Neuronal stem cell (in vitro differentiated cells): ENCODE measurements at regions not wholly inside any gene's neighbourhood (a gene's known extent, or its start where the extent isn't known, plus 50 kb on each side); places are given as distances from the start of the nearest gene placed in this dataset.

Experiments
- DNase-seq: peaks from one replicate; pipeline ENCODE4 v3.0.0-alpha.2; 2013; ENCODE audit warnings: low spot score
- H2AFZ ChIP-seq: one replicate; pipeline ENCODE4 v1.6.1; 2013; ENCODE audit warnings: mild to moderate bottlenecking, low read length, inconsistent platforms
- H2AK5ac ChIP-seq: 2 replicates; pipeline ENCODE4 v1.6.1; 2013; ENCODE audit warnings: low read depth, mild to moderate bottlenecking, inconsistent platforms, low read length, moderate library complexity, mixed read lengths
- H2BK120ac ChIP-seq: 2 replicates; pipeline ENCODE4 v1.6.1; 2013; ENCODE audit warnings: low read depth, mild to moderate bottlenecking, inconsistent platforms, low read length, moderate library complexity, mixed read lengths
- H2BK12ac ChIP-seq: one replicate; pipeline ENCODE4 v1.6.1; 2013; ENCODE audit warnings: low read length, inconsistent platforms
- H2BK15ac ChIP-seq: 2 replicates; pipeline ENCODE4 v1.6.1; 2013; ENCODE audit warnings: mild to moderate bottlenecking, low read length, inconsistent platforms, mixed read lengths
- H2BK5ac ChIP-seq: one replicate; pipeline ENCODE4 v1.6.1; 2013; ENCODE audit warnings: inconsistent platforms, mild to moderate bottlenecking, low read length, moderate library complexity
- H3K14ac ChIP-seq: one replicate; pipeline ENCODE4 v1.6.1; 2013; ENCODE audit warnings: low read length, inconsistent platforms
- H3K18ac ChIP-seq: 2 replicates; pipeline ENCODE4 v1.6.1; 2013; ENCODE audit warnings: low read length, inconsistent platforms
- H3K23ac ChIP-seq: 2 replicates; pipeline ENCODE4 v1.6.1; 2013; ENCODE audit warnings: low read depth, mild to moderate bottlenecking, mixed read lengths, low read length, inconsistent platforms; ENCODE audit not compliant: poor library complexity
- H3K27ac ChIP-seq: replicated peaks from 3 replicates; pipeline ENCODE4 v1.5.1; 2013; ENCODE audit warnings: low read length, inconsistent platforms
- H3K27me3 ChIP-seq, 3 experiments: 2 replicates each; pipeline ENCODE4 v1.6.1; 2013; ENCODE audit warnings: low read length in 3 of 3, mild to moderate bottlenecking in 2 of 3, inconsistent platforms in 1 of 3, low read depth in 1 of 3, mixed read lengths in 1 of 3, moderate library complexity in 1 of 3; ENCODE audit not compliant: control insufficient read depth in 3 of 3, insufficient read depth in 3 of 3
- H3K36me3 ChIP-seq, 2 donors: replicated peaks in 1 of 2; 2 replicates each; pipeline ENCODE4 v1.6.1; 2013; ENCODE audit warnings: low read length in 2 of 2; ENCODE audit not compliant: control insufficient read depth in 2 of 2, insufficient read depth in 2 of 2
- H3K4ac ChIP-seq: 2 replicates; pipeline ENCODE4 v1.6.1; 2013; ENCODE audit warnings: inconsistent platforms, mild to moderate bottlenecking, low read length, moderate library complexity
- H3K4me1 ChIP-seq, 2 donors: 1 replicate in 1 of 2; 2 replicates in 1 of 2; pipeline ENCODE4 v1.6.1; 2013; ENCODE audit warnings: low read length in 2 of 2, low read depth in 1 of 2; ENCODE audit not compliant: control insufficient read depth in 2 of 2, insufficient read depth in 1 of 2
- H3K4me2 ChIP-seq: one replicate; pipeline ENCODE4 v1.6.1; 2013; ENCODE audit warnings: mild to moderate bottlenecking, low read length, inconsistent platforms; ENCODE audit not compliant: insufficient read depth, poor library complexity, severe bottlenecking
- H3K4me3 ChIP-seq, 2 donors: 2 replicates each; pipeline ENCODE4 v1.5.1; 2013; ENCODE audit warnings: low read length in 2 of 2, mild to moderate bottlenecking in 2 of 2, inconsistent platforms in 1 of 2, moderate library complexity in 1 of 2
- H3K79me1 ChIP-seq: one replicate; pipeline ENCODE4 v1.6.1; 2013; ENCODE audit warnings: low read depth, mild to moderate bottlenecking, inconsistent platforms, low read length, moderate library complexity
- H3K9ac ChIP-seq: one replicate; pipeline ENCODE4 v1.6.1; 2013; ENCODE audit warnings: mild to moderate bottlenecking, low read depth, low read length, inconsistent platforms; ENCODE audit not compliant: poor library complexity
- H3K9me3 ChIP-seq, 2 donors: replicated peaks in 1 of 2; 2 replicates each; pipeline versions ENCODE3 to v1.6.1; 2013; ENCODE audit warnings: low read length in 2 of 2, mild to moderate bottlenecking in 2 of 2, inconsistent platforms in 1 of 2, low read depth in 1 of 2, mixed read lengths in 1 of 2, moderate library complexity in 1 of 2; ENCODE audit not compliant: control insufficient read depth in 2 of 2, insufficient read depth in 1 of 2
- H4K8ac ChIP-seq: one replicate; pipeline ENCODE4 v1.6.1; 2013; ENCODE audit warnings: low read depth, mild to moderate bottlenecking, inconsistent platforms, low read length, moderate library complexity
- H4K91ac ChIP-seq: one replicate; pipeline ENCODE4 v1.6.1; 2013; ENCODE audit warnings: low read length, low read depth, mild to moderate bottlenecking, inconsistent platforms; ENCODE audit not compliant: poor library complexity
- WGBS, 2 donors: extraction: QIAGEN DNeasy Blood & Tissue Kit; methylation state at CpG; one replicate each; pipeline ENCODE4 v1.1.7; 2013; ENCODE audit warnings: missing lambda C conversion rate in 2 of 2, mixed read lengths in 1 of 2; ENCODE audit not compliant: insufficient read length in 2 of 2, insufficient replicate concordance in 1 of 2; ENCODE audit errors: extremely low coverage in 2 of 2; 5-methylcytosine and 5-hydroxymethylcytosine counted together

- Histone ChIP-seq H3K9me3 (no peaks in the 10 kb centered on the region), H2AFZ (no peak overlapping the region), H3K4me3 (no peak overlapping the region), H3K79me1 (no peaks in the 10 kb centered on the region), H2BK12ac (no peak overlapping the region), H2BK15ac (no peak overlapping the region), H2BK120ac (no peak overlapping the region), H3K23ac (no peak overlapping the region), H3K4me2 (no peak overlapping the region), H3K4me1 (peaks cover 0 to 1% of the 10 kb centered on the region in 2 donors), H3K36me3 (no peaks in the 10 kb centered on the region), H3K27me3 (no peaks in the 10 kb centered on the region), H4K8ac (no peak overlapping the region), H3K27ac (no peak overlapping the region), H2AK5ac (no peak overlapping the region), H3K18ac (no peak overlapping the region), H4K91ac (no peak overlapping the region), H3K14ac (no peak overlapping the region), H3K4ac (no peak overlapping the region), H2BK5ac (no peak overlapping the region), H3K9ac (no peak overlapping the region)
- WGBS, 2 donors = no CpG with 5 or more reads among the region's 2 CpGs
- DNase-seq = no peak
Measured at GRCh38 chr2:66875941-66876462, 441.1 kb downstream of the MEIS1 start.

GRCh38 chr2:66885775-66886383, 451.0 kb downstream of the MEIS1 start:
- no peak overlapping the region for H2AK5ac ChIP-seq
- H3K79me1 ChIP-seq = no peaks in the 10 kb centered on the region
- no peak overlapping the region for H2BK120ac ChIP-seq
- no peak overlapping the region for H3K27ac ChIP-seq
- no peak overlapping the region for H2BK15ac ChIP-seq
- H3K4me1 ChIP-seq = peaks cover 0 to 2% of the 10 kb centered on the region in 2 donors
- H3K4me2 ChIP-seq = no peak overlapping the region
- H3K9ac ChIP-seq = no peak overlapping the region
- H2AFZ ChIP-seq = no peak overlapping the region
- H2BK12ac ChIP-seq = no peak overlapping the region
- H3K23ac ChIP-seq = no peak overlapping the region
- no peak overlapping the region for H3K4me3 ChIP-seq
- no peak overlapping the region for H3K14ac ChIP-seq
- H2BK5ac ChIP-seq = no peak overlapping the region
- WGBS, 2 donors = no CpG with 5 or more reads among the region's 2 CpGs
- H3K36me3 ChIP-seq = no peaks in the 10 kb centered on the region
- no peak overlapping the region for H4K91ac ChIP-seq
- no peak overlapping the region for H4K8ac ChIP-seq
- H3K27me3 ChIP-seq = no peaks in the 10 kb centered on the region
- peaks cover 0 to 1% of the 10 kb centered on the region in 2 donors for H3K9me3 ChIP-seq
- H3K4ac ChIP-seq = no peak overlapping the region
- H3K18ac ChIP-seq = no peak overlapping the region
- no peak for DNase-seq

GRCh38 chr2:66888246-66888645, 453.3 kb downstream of the MEIS1 start:
- H2AFZ ChIP-seq = no peak overlapping the region
- no peak overlapping the region for H3K23ac ChIP-seq
- no peaks in the 10 kb centered on the region for H3K27me3 ChIP-seq
- H3K18ac ChIP-seq = no peak overlapping the region
- H3K4me2 ChIP-seq = no peak overlapping the region
- H3K79me1 ChIP-seq = no peaks in the 10 kb centered on the region
- H2BK120ac ChIP-seq = no peak overlapping the region
- no peak overlapping the region for H2BK15ac ChIP-seq
- H2AK5ac ChIP-seq = no peak overlapping the region
- H4K8ac ChIP-seq = no peak overlapping the region
- WGBS, 2 donors = no CpG with 5 or more reads among the region's 1 CpG
- no peak for DNase-seq
- peaks cover 0 to 1% of the 10 kb centered on the region in 2 donors for H3K9me3 ChIP-seq
- no peak overlapping the region for H3K27ac ChIP-seq
- no peak overlapping the region for H2BK5ac ChIP-seq
- H3K4me1 ChIP-seq = peaks cover 0 to 2% of the 10 kb centered on the region in 2 donors
- H3K4ac ChIP-seq = no peak overlapping the region
- H4K91ac ChIP-seq = no peak overlapping the region
- H3K14ac ChIP-seq = no peak overlapping the region
- H3K36me3 ChIP-seq = no peaks in the 10 kb centered on the region
- no peak overlapping the region for H3K9ac ChIP-seq
- no peak overlapping the region for H2BK12ac ChIP-seq
- H3K4me3 ChIP-seq = no peak overlapping the region

- Histone ChIP-seq H2BK5ac (no peak overlapping the region), H2AFZ (no peak overlapping the region), H3K36me3 (no peaks in the 10 kb centered on the region), H3K23ac (no peak overlapping the region), H4K8ac (no peak overlapping the region), H3K9ac (no peak overlapping the region), H3K4ac (no peak overlapping the region), H2AK5ac (no peak overlapping the region), H3K79me1 (no peaks in the 10 kb centered on the region), H3K9me3 (peaks cover 0 to 1% of the 10 kb centered on the region in 2 donors), H2BK15ac (no peak overlapping the region), H3K4me3 (no peak overlapping the region), H3K14ac (no peak overlapping the region), H3K27ac (no peak overlapping the region), H3K4me2 (no peak overlapping the region), H3K27me3 (no peaks in the 10 kb centered on the region), H2BK120ac (no peak overlapping the region), H2BK12ac (no peak overlapping the region), H3K4me1 (peaks cover 0 to 2% of the 10 kb centered on the region in 2 donors), H4K91ac (no peak overlapping the region), H3K18ac (peak overlapping the region; percentile 24)
- no peak for DNase-seq
- WGBS, 2 donors = no CpG with 5 or more reads among the region's 6 CpGs
Measured at GRCh38 chr2:66888791-66889631, 454.1 kb downstream of the MEIS1 start.
